Upper lobe of left lung (tissue), 6 donors: ENCODE measurements at regions not wholly inside any gene's neighbourhood (a gene's known extent, or its start where the extent isn't known, plus 50 kb on each side); places are given as distances from the start of the nearest gene placed in this dataset.

Source experiments
- ATAC-seq, 2 donors: fragments of 200-7000 bp; cut with Tn5 transposase; one replicate each; pipeline ENCODE4 v1.9.1; 2022; ENCODE audit warnings: mild to moderate bottlenecking in 2 of 2, moderate library complexity in 2 of 2; ENCODE audit not compliant: low FRiP score in 2 of 2
- DNase-seq, 2 donors: peaks; one replicate each; pipeline ENCODE4 v3.0.0-alpha.2; 2019 to 2020
- H3K27ac ChIP-seq, 4 donors: fragments of 200-600 bp; sonication (generic); one replicate each; pipeline ENCODE4 v1.5.1; 2016 to 2019
- H3K27me3 ChIP-seq, 4 donors: fragments of 200-600 bp; sonication (generic); one replicate each; pipeline ENCODE4 v1.5.1; 2017 to 2019
- H3K36me3 ChIP-seq, 4 donors: fragments of 200-600 bp; sonication (generic); one replicate each; pipeline ENCODE4 v1.5.1; 2016 to 2019
- H3K4me1 ChIP-seq, 4 donors: fragments of 200-600 bp; sonication (generic); one replicate each; pipeline ENCODE4 v1.5.1; 2018 to 2019
- H3K4me3 ChIP-seq, 4 donors: fragments of 200-600 bp; sonication (generic); one replicate each; pipeline ENCODE4 v1.5.1; 2017 to 2019; ENCODE audit warnings: mild to moderate bottlenecking in 2 of 4, moderate library complexity in 1 of 4
- H3K9me3 ChIP-seq, 4 donors: fragments of 200-600 bp; sonication (generic); one replicate each; pipeline ENCODE4 v1.5.1; 2018 to 2019
- EP300 ChIP-seq, 4 donors: sonication (generic); formaldehyde crosslinking; IDR thresholded peaks; one replicate each; pipeline ENCODE4 v1.5.1; 2017; ENCODE audit warnings: antibody characterized with exemption in 4 of 4, control low read depth in 2 of 4
- POLR2A ChIP-seq, 4 donors: fragments of 450-650 bp; IDR thresholded peaks; one replicate each; pipeline ENCODE4 v1.5.1; 2016 to 2017; ENCODE audit warnings: antibody characterized with exemption in 4 of 4, mild to moderate bottlenecking in 2 of 4
- POLR2AphosphoS5 ChIP-seq, 2 donors: sonication (generic); formaldehyde crosslinking; IDR thresholded peaks; one replicate each; pipeline ENCODE4 v1.5.1; 2017; ENCODE audit warnings: antibody characterized with exemption in 2 of 2
- WGBS, 2 donors: methylation state at CpG; one replicate each; pipeline ENCODE4 v1.1.5; 2017 to 2018; 5-methylcytosine and 5-hydroxymethylcytosine counted together
- TF ChIP-seq, protein P1 (sequence below), 6 experiments: fragments of 450-650 bp in 4 of 6; fragments of 200-600 bp in 2 of 6; sonication (generic) in 2 of 6; IDR thresholded peaks; one replicate each; pipeline ENCODE4 v1.5.1; 2016 to 2019; ENCODE audit warnings: antibody characterized with exemption in 6 of 6
- donor health status: DM: no; HTN: no; CAD: no; lungs with moderate emphysema.
- donor health status: DM: no; HTN: yes; CAD: no; lungs with severe emphysema.

DNA sequence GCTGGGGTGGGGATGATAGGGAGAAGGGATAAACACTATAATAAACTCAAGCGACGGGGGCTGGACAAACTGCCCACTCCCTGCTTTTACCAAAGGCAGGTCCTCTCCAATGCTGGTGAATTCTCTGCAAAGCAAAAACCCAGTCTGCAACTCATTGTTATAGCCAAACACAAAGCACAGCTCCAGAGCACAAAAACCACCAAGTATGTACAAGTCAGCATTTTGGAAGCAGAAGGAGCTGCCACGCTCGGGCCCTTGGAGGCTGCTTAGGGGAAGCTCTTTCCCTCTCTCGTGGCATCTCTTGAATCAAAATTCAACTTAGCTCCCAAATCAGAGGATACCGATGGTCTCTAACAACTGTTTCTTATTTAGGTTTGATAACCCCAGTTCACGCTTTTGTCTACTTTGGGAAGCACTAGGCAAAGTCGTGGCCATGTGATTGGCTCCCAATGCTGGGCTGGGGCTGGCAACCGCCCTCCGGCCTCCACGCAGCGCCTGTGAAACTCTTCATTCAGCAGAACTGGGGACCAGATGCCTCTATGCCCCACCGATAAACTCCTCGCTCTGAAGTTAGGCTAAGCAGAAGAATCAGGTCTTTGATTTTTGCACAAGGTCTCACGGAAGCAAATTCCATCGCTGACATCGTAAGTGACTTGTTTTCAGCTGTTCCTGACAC is 158.5 kb upstream of the FOXN3 start:
- 78 to 82% methylated on average over 17 of the region's 17 CpGs for whole genome bisulfite sequencing, 2 donors
- DNase-seq (peak in 1 of 2 donors; percentile 46), ATAC-seq (no peak)
- no peak for TF ChIP-seq EP300 (IDR thresholded peaks at IDR 0.05)
- TF ChIP-seq POLR2A (IDR thresholded peaks at IDR 0.05) = no peak
- TF ChIP-seq POLR2AphosphoS5 (IDR thresholded peaks at IDR 0.05) = no peak
- TF ChIP-seq, protein P1, sequence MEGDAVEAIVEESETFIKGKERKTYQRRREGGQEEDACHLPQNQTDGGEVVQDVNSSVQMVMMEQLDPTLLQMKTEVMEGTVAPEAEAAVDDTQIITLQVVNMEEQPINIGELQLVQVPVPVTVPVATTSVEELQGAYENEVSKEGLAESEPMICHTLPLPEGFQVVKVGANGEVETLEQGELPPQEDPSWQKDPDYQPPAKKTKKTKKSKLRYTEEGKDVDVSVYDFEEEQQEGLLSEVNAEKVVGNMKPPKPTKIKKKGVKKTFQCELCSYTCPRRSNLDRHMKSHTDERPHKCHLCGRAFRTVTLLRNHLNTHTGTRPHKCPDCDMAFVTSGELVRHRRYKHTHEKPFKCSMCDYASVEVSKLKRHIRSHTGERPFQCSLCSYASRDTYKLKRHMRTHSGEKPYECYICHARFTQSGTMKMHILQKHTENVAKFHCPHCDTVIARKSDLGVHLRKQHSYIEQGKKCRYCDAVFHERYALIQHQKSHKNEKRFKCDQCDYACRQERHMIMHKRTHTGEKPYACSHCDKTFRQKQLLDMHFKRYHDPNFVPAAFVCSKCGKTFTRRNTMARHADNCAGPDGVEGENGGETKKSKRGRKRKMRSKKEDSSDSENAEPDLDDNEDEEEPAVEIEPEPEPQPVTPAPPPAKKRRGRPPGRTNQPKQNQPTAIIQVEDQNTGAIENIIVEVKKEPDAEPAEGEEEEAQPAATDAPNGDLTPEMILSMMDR (IDR thresholded peaks at IDR 0.05) = no peak
- no peaks in the 10 kb centered on the region for H3K27me3 ChIP-seq
- H3K27ac ChIP-seq = peak overlapping the region in 1 of 4 donors; percentile 19
- H3K4me1 ChIP-seq = peaks cover 13 to 28% (median 24%) of the 10 kb centered on the region in 4 donors
- no peak overlapping the region for H3K4me3 ChIP-seq
- H3K9me3 ChIP-seq = no peaks in the 10 kb centered on the region
- no peaks in the 10 kb centered on the region for H3K36me3 ChIP-seq

DNA sequence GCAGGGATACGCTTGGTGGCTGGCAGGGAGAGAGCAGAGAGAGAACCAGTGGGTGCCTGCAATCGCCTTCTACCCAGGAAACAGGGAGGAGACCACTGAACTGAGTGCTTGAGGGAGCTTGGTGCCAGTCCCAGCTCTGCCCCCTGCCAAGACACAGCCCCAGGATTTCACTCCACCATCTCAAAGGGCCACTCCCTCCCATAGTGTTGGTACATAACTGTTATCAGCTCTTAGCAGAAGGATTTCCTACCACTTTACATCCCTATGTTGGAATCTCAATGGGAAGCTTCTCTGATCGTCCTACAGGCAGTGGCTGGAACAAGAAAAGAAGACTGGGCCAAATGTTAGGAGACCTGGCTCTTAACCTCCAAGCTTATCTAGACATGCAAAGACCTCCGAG is 157.4 kb upstream of the FOXN3 start:
- Histone ChIP-seq H3K9me3 (no peaks in the 10 kb centered on the region), H3K27ac (peak overlapping the region in 1 of 4 donors; percentile 19), H3K27me3 (no peaks in the 10 kb centered on the region), H3K4me1 (peaks cover 13 to 28% (median 24%) of the 10 kb centered on the region in 4 donors), H3K36me3 (no peaks in the 10 kb centered on the region), H3K4me3 (no peak overlapping the region)
- DNase-seq (no peak), ATAC-seq (no peak)
- WGBS, 2 donors = 67% methylated on average over 4 of the region's 4 CpGs
- peak in 1 of 4 donors; percentile 20 for TF ChIP-seq EP300 (IDR thresholded peaks at IDR 0.05)
- TF ChIP-seq POLR2A (IDR thresholded peaks at IDR 0.05) = no peak
- TF ChIP-seq, protein P1 (IDR thresholded peaks at IDR 0.05) = no peak
- TF ChIP-seq POLR2AphosphoS5 (IDR thresholded peaks at IDR 0.05) = peak in 1 of 2 donors; percentile 27

DNA sequence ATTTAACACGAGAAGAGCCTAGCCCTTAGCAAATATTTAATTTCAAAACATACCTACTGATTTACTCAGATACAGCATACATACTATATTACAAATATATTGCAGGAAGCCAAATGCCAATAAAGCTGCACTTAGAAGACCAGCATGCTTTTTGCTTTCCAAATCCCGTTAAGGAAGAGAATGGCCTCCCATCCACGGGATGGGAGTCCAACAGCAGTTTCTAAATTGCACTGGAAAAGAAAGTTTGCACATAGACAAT is 156.3 kb upstream of the FOXN3 start:
- TF ChIP-seq, protein P1 (IDR thresholded peaks at IDR 0.05) = no peak
- TF ChIP-seq EP300 (IDR thresholded peaks at IDR 0.05) = no peak
- no peak for TF ChIP-seq POLR2AphosphoS5 (IDR thresholded peaks at IDR 0.05)
- TF ChIP-seq POLR2A (IDR thresholded peaks at IDR 0.05) = no peak
- ATAC-seq = no peak
- H3K9me3 ChIP-seq = no peaks in the 10 kb centered on the region
- 74 to 75% methylated on average over 3 of the region's 3 CpGs for WGBS, 2 donors
- H3K4me1 ChIP-seq = peaks cover 13 to 28% (median 22%) of the 10 kb centered on the region in 4 donors
- H3K27me3 ChIP-seq = no peaks in the 10 kb centered on the region
- no peaks in the 10 kb centered on the region for H3K36me3 ChIP-seq
- H3K4me3 ChIP-seq = no peak overlapping the region
- no peak for DNase-seq
- peak overlapping the region in 1 of 4 donors; percentile 24 for H3K27ac ChIP-seq

DNA sequence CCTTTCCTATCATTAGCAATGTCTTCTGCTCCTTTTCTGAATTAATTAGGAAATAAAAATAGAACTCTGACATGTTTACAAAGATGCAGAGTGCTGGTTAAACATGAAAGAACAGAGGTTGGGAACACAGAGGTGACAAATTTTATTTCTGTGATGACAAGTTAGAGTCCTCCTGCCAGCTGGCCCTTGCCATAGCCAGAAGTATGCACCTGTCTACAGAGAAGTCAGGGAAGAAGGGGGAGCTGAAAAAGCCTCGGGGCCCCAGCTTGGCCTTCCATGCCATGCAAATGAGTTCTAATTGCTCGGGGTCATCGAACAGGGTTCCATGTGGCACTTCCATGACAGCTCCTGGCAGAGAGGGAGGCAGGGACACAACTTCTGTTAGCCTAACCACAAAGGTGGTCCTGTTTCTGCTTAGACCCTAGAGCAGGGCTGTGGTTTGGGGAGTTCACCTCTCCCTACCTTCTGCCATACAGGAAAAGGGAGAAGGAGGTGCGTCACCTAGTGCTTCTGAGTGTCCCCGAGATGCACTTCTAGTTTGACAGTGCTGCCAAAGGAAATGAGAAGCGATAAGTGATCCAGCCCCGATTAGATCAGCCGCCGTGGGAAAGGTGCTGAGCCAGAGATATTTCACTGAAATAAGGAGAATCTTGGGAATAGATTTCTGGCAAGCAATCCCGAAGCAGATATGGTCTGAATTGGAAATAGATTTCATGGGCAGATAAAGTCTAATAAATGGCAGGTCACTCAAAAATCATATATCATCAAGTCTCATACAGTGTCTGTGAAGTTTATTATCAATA is 155.8 kb upstream of the FOXN3 start:
- 61 to 62% methylated on average over 10 of the region's 10 CpGs for WGBS, 2 donors
- Histone ChIP-seq H3K9me3 (no peaks in the 10 kb centered on the region), H3K36me3 (no peaks in the 10 kb centered on the region), H3K4me3 (no peak overlapping the region), H3K27me3 (no peaks in the 10 kb centered on the region), H3K4me1 (peaks cover 13 to 28% (median 22%) of the 10 kb centered on the region in 4 donors), H3K27ac (peak overlapping the region in 2 of 4 donors; percentile 24 to 42)
- TF ChIP-seq POLR2A (IDR thresholded peaks at IDR 0.05) (no peak), POLR2AphosphoS5 (IDR thresholded peaks at IDR 0.05) (no peak), EP300 (IDR thresholded peaks at IDR 0.05) (no peak)
- TF ChIP-seq, protein P1 (IDR thresholded peaks at IDR 0.05) = no peak
- ATAC-seq = no peak
- DNase-seq = no peak
